MM.1S (cell line): ENCODE measurements at regions not wholly inside any gene's neighbourhood (a gene's known extent, or its start where the extent isn't known, plus 50 kb on each side); places are given as distances from the start of the nearest gene placed in this dataset.

ENCODE experiments used
- EZH2 ChIP-seq: fragments of 300-600 bp; sonication (generic); optimal IDR thresholded peaks from 2 replicates; pipeline ENCODE3; 2017; ENCODE audit warnings: low read depth, mild to moderate bottlenecking, antibody characterized with exemption, low read length, mixed read lengths
- TF ChIP-seq, protein P1 (sequence below): fragments of 300-600 bp; sonication (generic); IDR thresholded peaks from 2 replicates; pipeline ENCODE4 v1.5.1; 2016; ENCODE audit warnings: antibody characterized with exemption, low read length, mixed read lengths

DNA sequence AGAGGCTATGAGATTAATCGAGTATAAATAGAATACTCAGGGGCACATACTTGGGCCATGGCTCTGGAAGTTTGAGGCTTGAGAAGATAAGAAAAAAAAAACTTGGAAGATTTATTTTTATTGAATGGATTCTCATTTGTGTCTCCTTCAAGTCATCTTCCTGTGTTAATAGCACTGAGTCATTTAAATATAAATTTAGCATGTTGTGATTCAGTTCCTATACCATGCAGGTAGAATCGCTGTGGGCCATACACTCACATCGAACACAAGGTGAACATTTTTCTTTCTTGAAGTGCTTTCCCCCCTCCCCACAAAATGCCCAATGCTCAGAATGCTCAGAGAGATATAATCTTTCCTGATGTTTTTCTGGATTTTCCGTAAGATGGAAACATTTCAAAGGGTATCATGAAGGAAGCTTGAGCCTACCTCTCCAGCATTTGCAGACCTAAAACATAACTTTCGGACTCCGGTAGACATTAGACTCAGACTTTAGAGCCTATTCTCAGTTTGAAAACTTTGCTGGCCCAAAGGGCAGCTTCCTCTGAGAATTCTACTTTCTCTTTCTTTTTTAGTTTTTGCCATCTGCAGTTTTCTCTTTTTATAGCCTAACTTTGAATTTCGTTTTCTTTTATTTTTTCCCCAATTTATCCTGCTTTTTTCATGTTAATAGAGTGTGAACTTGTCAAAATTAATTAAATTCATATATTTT, 737.6 kb upstream of the NUDT12 start:
- TF ChIP-seq, protein P1, sequence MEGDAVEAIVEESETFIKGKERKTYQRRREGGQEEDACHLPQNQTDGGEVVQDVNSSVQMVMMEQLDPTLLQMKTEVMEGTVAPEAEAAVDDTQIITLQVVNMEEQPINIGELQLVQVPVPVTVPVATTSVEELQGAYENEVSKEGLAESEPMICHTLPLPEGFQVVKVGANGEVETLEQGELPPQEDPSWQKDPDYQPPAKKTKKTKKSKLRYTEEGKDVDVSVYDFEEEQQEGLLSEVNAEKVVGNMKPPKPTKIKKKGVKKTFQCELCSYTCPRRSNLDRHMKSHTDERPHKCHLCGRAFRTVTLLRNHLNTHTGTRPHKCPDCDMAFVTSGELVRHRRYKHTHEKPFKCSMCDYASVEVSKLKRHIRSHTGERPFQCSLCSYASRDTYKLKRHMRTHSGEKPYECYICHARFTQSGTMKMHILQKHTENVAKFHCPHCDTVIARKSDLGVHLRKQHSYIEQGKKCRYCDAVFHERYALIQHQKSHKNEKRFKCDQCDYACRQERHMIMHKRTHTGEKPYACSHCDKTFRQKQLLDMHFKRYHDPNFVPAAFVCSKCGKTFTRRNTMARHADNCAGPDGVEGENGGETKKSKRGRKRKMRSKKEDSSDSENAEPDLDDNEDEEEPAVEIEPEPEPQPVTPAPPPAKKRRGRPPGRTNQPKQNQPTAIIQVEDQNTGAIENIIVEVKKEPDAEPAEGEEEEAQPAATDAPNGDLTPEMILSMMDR = no peak
- no peak for TF ChIP-seq EZH2
